Endodermal cell (in vitro differentiated cells): ENCODE measurements at regions not wholly inside any gene's neighbourhood (a gene's known extent, or its start where the extent isn't known, plus 50 kb on each side); places are given as distances from the start of the nearest gene placed in this dataset.

ENCODE experiments used
- DNase-seq: peaks from one replicate; pipeline ENCODE4 v3.0.0-alpha.2; 2017
- H3K27ac ChIP-seq: 2 replicates; pipeline ENCODE4 v1.5.1; 2013; ENCODE audit warnings: mild to moderate bottlenecking, low read depth, low read length, moderate library complexity
- H3K27me3 ChIP-seq: 2 replicates; pipeline ENCODE4 v1.6.1; 2013; ENCODE audit warnings: mild to moderate bottlenecking, low read length, moderate library complexity; ENCODE audit not compliant: insufficient read depth, control insufficient read depth, poor library complexity, severe bottlenecking
- H3K36me3 ChIP-seq: 2 replicates; pipeline ENCODE4 v1.7.0; 2013; ENCODE audit warnings: mild to moderate bottlenecking, low read length, moderate library complexity; ENCODE audit not compliant: control insufficient read depth, insufficient read depth
- H3K4me1 ChIP-seq: one replicate; pipeline ENCODE4 v1.7.0; 2013; ENCODE audit warnings: low read length; ENCODE audit not compliant: control insufficient read depth, insufficient read depth
- H3K4me3 ChIP-seq: 2 replicates; pipeline ENCODE4 v1.5.1; 2013; ENCODE audit warnings: mild to moderate bottlenecking, low read length, moderate library complexity
- H3K9ac ChIP-seq: 2 replicates; pipeline ENCODE4 v1.6.1; 2013; ENCODE audit warnings: mild to moderate bottlenecking, low read length, moderate library complexity; ENCODE audit not compliant: poor library complexity, severe bottlenecking; ENCODE audit errors: extremely low read depth
- H3K9me3 ChIP-seq: 2 replicates; pipeline ENCODE4 v1.6.1; 2013; ENCODE audit warnings: mild to moderate bottlenecking, low read length, moderate library complexity; ENCODE audit not compliant: control insufficient read depth
- H3K27ac Mint-ChIP-seq: 2 replicates; pipeline ENCODE4 v1.8.0; 2020; ENCODE audit warnings: mixed read lengths
- H3K27me3 Mint-ChIP-seq: 2 replicates; pipeline ENCODE4 v1.8.0; 2021; ENCODE audit warnings: mild to moderate bottlenecking, mixed read lengths; ENCODE audit not compliant: insufficient read depth
- H3K36me3 Mint-ChIP-seq: 2 replicates; pipeline ENCODE4 v1.8.0; 2020; ENCODE audit warnings: low read depth, mixed read lengths
- H3K4me1 Mint-ChIP-seq: 2 replicates; pipeline ENCODE4 v1.8.0; 2020; ENCODE audit warnings: mixed read lengths
- H3K4me3 Mint-ChIP-seq: 2 replicates; pipeline ENCODE4 v1.8.0; 2020; ENCODE audit warnings: mild to moderate bottlenecking, moderate library complexity, mixed read lengths
- H3K9me3 Mint-ChIP-seq: 2 replicates; pipeline ENCODE4 v1.8.0; 2020; ENCODE audit warnings: mild to moderate bottlenecking, mixed read lengths
- CTCF ChIP-seq: fragments of 200-600 bp; sonication (generic); conservative IDR thresholded peaks from 2 replicates; pipeline ENCODE4 v1.5.0; 2021; ENCODE audit warnings: antibody characterized with exemption, mild to moderate bottlenecking
- WGBS, 2 experiments: methylation state at CpG; one replicate each; pipeline versions ENCODE4 v1.1.5 to v1.1.7; 2013; ENCODE audit warnings: missing lambda C conversion rate in 2 of 2, mixed read lengths in 1 of 2; ENCODE audit not compliant: insufficient coverage in 1 of 2, insufficient read length in 1 of 2; 5-methylcytosine and 5-hydroxymethylcytosine counted together

- H3K9me3 ChIP-seq, result no peaks in the 10 kb centered on the region
- H3K4me3 Mint-ChIP-seq, result no peak overlapping the region
- no peaks in the 10 kb centered on the region for H3K36me3 Mint-ChIP-seq
- peaks cover 18% of the 10 kb centered on the region for H3K4me1 Mint-ChIP-seq
- DNase-seq, result peak; percentile 21
- no peak overlapping the region for H3K27ac ChIP-seq
- H3K27me3 ChIP-seq, result peaks cover 49% of the 10 kb centered on the region
- H3K27me3 Mint-ChIP-seq, result peaks cover 62% of the 10 kb centered on the region
- no peak overlapping the region for H3K27ac Mint-ChIP-seq
- no peaks in the 10 kb centered on the region for H3K9me3 Mint-ChIP-seq
- H3K9ac ChIP-seq, result no peak overlapping the region
- no peaks in the 10 kb centered on the region for H3K4me1 ChIP-seq
- WGBS, 2 experiments, result 50% methylated on average over 1 of the region's 1 CpG; no CpG with 5 or more reads in 1 of the 2 experiments
- TF ChIP-seq CTCF, result no peak
- H3K36me3 ChIP-seq, result no peaks in the 10 kb centered on the region
- no peak overlapping the region for H3K4me3 ChIP-seq
These were observed 153.7 kb downstream of the ELAVL4 start for GRCh38 chr1:50262436-50262835.

- H3K4me3 Mint-ChIP-seq, result no peak overlapping the region
- no peaks in the 10 kb centered on the region for H3K9me3 ChIP-seq
- no peaks in the 10 kb centered on the region for H3K4me1 ChIP-seq
- no peak overlapping the region for H3K27ac ChIP-seq
- H3K27me3 ChIP-seq, result peaks cover 44% of the 10 kb centered on the region
- H3K36me3 Mint-ChIP-seq, result no peaks in the 10 kb centered on the region
- WGBS, 2 experiments, result 69 to 90% methylated on average over 4 to 7 of the region's 7 CpGs
- no peak for TF ChIP-seq CTCF
- peaks cover 20% of the 10 kb centered on the region for H3K4me1 Mint-ChIP-seq
- peaks cover 61% of the 10 kb centered on the region for H3K27me3 Mint-ChIP-seq
- no peaks in the 10 kb centered on the region for H3K36me3 ChIP-seq
- no peak overlapping the region for H3K4me3 ChIP-seq
- no peak for DNase-seq
- no peak overlapping the region for H3K9ac ChIP-seq
- no peaks in the 10 kb centered on the region for H3K9me3 Mint-ChIP-seq
- H3K27ac Mint-ChIP-seq, result no peak overlapping the region
These were observed 153.2 kb downstream of the ELAVL4 start for GRCh38 chr1:50261951-50262350.

GRCh38 chr1:50257940-50258685, 149.4 kb downstream of the ELAVL4 start:
- Mint-ChIP-seq H3K36me3 (no peaks in the 10 kb centered on the region), H3K4me3 (no peak overlapping the region), H3K27me3 (peaks cover 72% of the 10 kb centered on the region), H3K9me3 (no peaks in the 10 kb centered on the region), H3K4me1 (peaks cover 6% of the 10 kb centered on the region), H3K27ac (no peak overlapping the region)
- peak; percentile 7 for DNase-seq
- Histone ChIP-seq H3K27me3 (peaks cover 46% of the 10 kb centered on the region), H3K9me3 (no peaks in the 10 kb centered on the region), H3K9ac (no peak overlapping the region), H3K36me3 (no peaks in the 10 kb centered on the region), H3K27ac (no peak overlapping the region), H3K4me1 (no peaks in the 10 kb centered on the region), H3K4me3 (no peak overlapping the region)
- no peak for TF ChIP-seq CTCF
- WGBS, 2 experiments, result 81% methylated on average over 2 of the region's 2 CpGs; no CpG with 5 or more reads in 1 of the 2 experiments
